Urothelium cell line (cell line): ENCODE measurements at regions not wholly inside any gene's neighbourhood (a gene's known extent, or its start where the extent isn't known, plus 50 kb on each side); places are given as distances from the start of the nearest gene placed in this dataset.
"Not testable (repeated sequence)": the region's sequence is repeated elsewhere in the genome, so short reads cannot be mapped to it uniquely, and the experiment has no call there.

Source experiments
- DNase-seq: peaks from one replicate; pipeline ENCODE4 v3.0.0; 2011; ENCODE audit warnings: low spot score, mixed read lengths
- FAIRE-seq: peaks from 2 replicates; lab custom pipeline; 2011; peaks lifted over from hg19 to GRCh38; lab: Jason Lieb, UNC

- FAIRE-seq, result no peak
- DNase-seq, result no peak
These were observed 1584.2 kb downstream of the SLITRK1 start for GRCh38 chr13:82298106-82298505.

- no peak for DNase-seq
- no peak for FAIRE-seq
These were observed 1588.0 kb downstream of the SLITRK1 start for GRCh38 chr13:82294226-82294625.

- DNase-seq, result no peak
- FAIRE-seq, result no peak
These were observed 1589.9 kb downstream of the SLITRK1 start for GRCh38 chr13:82292334-82292733.

- no peak for DNase-seq
These were observed 1590.4 kb downstream of the SLITRK1 start for GRCh38 chr13:82291852-82292251.

GRCh38 chr13:82275644-82276043, 1606.6 kb downstream of the SLITRK1 start:
- FAIRE-seq (no peak), DNase-seq (no peak)

More at GRCh38 chr13:82291852-82292251, 1590.4 kb downstream of the SLITRK1 start:
- FAIRE-seq, result no peak

- no peak for FAIRE-seq
- DNase-seq, result no peak
These were observed 1623.0 kb downstream of the SLITRK1 start for GRCh38 chr13:82259284-82259683.

GRCh38 chr13:82257790-82258507, 1624.3 kb downstream of the SLITRK1 start:
- DNase-seq (no peak), FAIRE-seq (no peak)

- DNase-seq (no peak), FAIRE-seq (no peak)
These were observed 1633.5 kb downstream of the SLITRK1 start for GRCh38 chr13:82248762-82249161.

- no peak for FAIRE-seq
- no peak for DNase-seq
These were observed 1636.4 kb downstream of the SLITRK1 start for GRCh38 chr13:82245860-82246259.

- DNase-seq, result no peak
These were observed 1657.5 kb downstream of the SLITRK1 start for GRCh38 chr13:82224806-82225205.

GRCh38 chr13:82221621-82222020, 1660.7 kb downstream of the SLITRK1 start:
- FAIRE-seq (no peak), DNase-seq (no peak)

More at GRCh38 chr13:82224806-82225205, 1657.5 kb downstream of the SLITRK1 start:
- FAIRE-seq, result no peak

- no peak for FAIRE-seq
- no peak for DNase-seq
These were observed 1661.6 kb downstream of the SLITRK1 start for GRCh38 chr13:82220641-82221040.

GRCh38 chr13:82216165-82216564, 1666.1 kb downstream of the SLITRK1 start:
- FAIRE-seq, result no peak
- no peak for DNase-seq

GRCh38 chr13:82214341-82214740, 1667.9 kb downstream of the SLITRK1 start:
- FAIRE-seq, result no peak
- no peak for DNase-seq

GRCh38 chr13:82206241-82206640, 1676.0 kb downstream of the SLITRK1 start:
- DNase-seq (no peak), FAIRE-seq (no peak)

GRCh38 chr13:82202398-82202797, 1679.9 kb downstream of the SLITRK1 start:
- DNase-seq (no peak), FAIRE-seq (no peak)

GRCh38 chr13:82196087-82196486, 1686.2 kb downstream of the SLITRK1 start:
- no peak for DNase-seq

GRCh38 chr13:82187227-82187626, 1695.0 kb downstream of the SLITRK1 start:
- FAIRE-seq, result no peak
- no peak for DNase-seq

More at GRCh38 chr13:82196087-82196486, 1686.2 kb downstream of the SLITRK1 start:
- no peak for FAIRE-seq

GRCh38 chr13:82176751-82177150, 1705.5 kb downstream of the SLITRK1 start:
- no peak for DNase-seq
- FAIRE-seq, result no peak

- FAIRE-seq (no peak), DNase-seq (no peak)
These were observed 1716.7 kb downstream of the SLITRK1 start for GRCh38 chr13:82165396-82166174.

- FAIRE-seq, DNase-seq: not testable (repeated sequence)
These were observed 1717.4 kb downstream of the SLITRK1 start for GRCh38 chr13:82164780-82165395.

GRCh38 chr13:82147526-82147925, 1734.7 kb downstream of the SLITRK1 start:
- DNase-seq, result no peak
- FAIRE-seq, result no peak
